ENCODE measurements at regions not wholly inside any gene's neighbourhood (a gene's known extent, or its start where the extent isn't known, plus 50 kb on each side); places are given as distances from the start of the nearest gene placed in this dataset.

DNA sequence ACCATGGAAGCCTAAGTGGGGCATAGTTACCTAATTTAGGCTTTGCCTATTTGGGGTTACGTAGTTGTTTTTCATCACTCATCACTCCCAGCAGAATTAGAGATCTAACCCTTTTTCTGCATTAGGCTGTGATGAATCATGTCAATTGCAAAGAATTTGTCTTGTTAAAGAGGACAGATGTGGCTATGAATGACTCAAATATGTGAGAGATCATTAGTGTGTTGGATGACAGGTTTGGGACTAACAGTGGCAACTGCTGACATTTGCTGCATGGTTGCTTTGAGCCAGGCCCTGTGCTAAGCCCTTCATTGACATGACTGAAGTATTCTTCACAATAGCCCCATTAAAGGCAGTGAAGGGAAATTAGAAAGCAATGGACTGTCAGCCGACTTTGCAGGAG, 83.4 kb upstream of the BMPER start:
- TF ChIP-seq POLR2AphosphoS5 (IDR thresholded peaks at IDR 0.05; ENCODE audit: low read depth, low read length) = no peak
- TF ChIP-seq, protein P1, sequence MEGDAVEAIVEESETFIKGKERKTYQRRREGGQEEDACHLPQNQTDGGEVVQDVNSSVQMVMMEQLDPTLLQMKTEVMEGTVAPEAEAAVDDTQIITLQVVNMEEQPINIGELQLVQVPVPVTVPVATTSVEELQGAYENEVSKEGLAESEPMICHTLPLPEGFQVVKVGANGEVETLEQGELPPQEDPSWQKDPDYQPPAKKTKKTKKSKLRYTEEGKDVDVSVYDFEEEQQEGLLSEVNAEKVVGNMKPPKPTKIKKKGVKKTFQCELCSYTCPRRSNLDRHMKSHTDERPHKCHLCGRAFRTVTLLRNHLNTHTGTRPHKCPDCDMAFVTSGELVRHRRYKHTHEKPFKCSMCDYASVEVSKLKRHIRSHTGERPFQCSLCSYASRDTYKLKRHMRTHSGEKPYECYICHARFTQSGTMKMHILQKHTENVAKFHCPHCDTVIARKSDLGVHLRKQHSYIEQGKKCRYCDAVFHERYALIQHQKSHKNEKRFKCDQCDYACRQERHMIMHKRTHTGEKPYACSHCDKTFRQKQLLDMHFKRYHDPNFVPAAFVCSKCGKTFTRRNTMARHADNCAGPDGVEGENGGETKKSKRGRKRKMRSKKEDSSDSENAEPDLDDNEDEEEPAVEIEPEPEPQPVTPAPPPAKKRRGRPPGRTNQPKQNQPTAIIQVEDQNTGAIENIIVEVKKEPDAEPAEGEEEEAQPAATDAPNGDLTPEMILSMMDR (IDR thresholded peaks at IDR 0.05) = no peak
